AG04450 (cell line): ENCODE measurements at regions not wholly inside any gene's neighbourhood (a gene's known extent, or its start where the extent isn't known, plus 50 kb on each side); places are given as distances from the start of the nearest gene placed in this dataset.

ENCODE experiments used
- CTCF ChIA-PET: fragments of 300-600, 350-600 bp; formaldehyde crosslinking; extraction: SDS; loops from one replicate; lab custom pipeline; 2022; ENCODE audit warnings: antibody characterized with exemption, inconsistent platforms; lab: Charles Lee
- POLR2A ChIA-PET: fragments of 350-600 bp; formaldehyde crosslinking; extraction: SDS; loops from one replicate; lab custom pipeline; 2021; ENCODE audit warnings: antibody characterized with exemption, inconsistent platforms; lab: Yijun Ruan, JAX
- DNase-seq: peaks from one replicate; pipeline ENCODE4 v3.0.0-alpha.2; 2011; ENCODE audit warnings: low read depth, low spot score
- H3K27ac ChIP-seq: one replicate; pipeline ENCODE4 v1.5.1; 2012; ENCODE audit warnings: low read depth, low read length, control low read depth
- H3K27me3 ChIP-seq: one replicate; pipeline ENCODE4 v1.6.0; 2012; ENCODE audit warnings: low read length; ENCODE audit not compliant: control insufficient read depth, insufficient read depth
- H3K4me3 ChIP-seq: 2 replicates; pipeline ENCODE4 v1.5.1; 2011; ENCODE audit warnings: mild to moderate bottlenecking, low read depth, low read length, control low read depth
- H3K9me3 ChIP-seq: 2 replicates; pipeline ENCODE4 v1.5.1; 2012; ENCODE audit warnings: low read length; ENCODE audit not compliant: control insufficient read depth, insufficient read depth
- TF ChIP-seq, protein P1 (sequence below): IDR thresholded peaks from 2 replicates; pipeline ENCODE4 v1.5.1; 2011; ENCODE audit warnings: low read depth, low read length, control low read depth, inconsistent platforms

DNA sequence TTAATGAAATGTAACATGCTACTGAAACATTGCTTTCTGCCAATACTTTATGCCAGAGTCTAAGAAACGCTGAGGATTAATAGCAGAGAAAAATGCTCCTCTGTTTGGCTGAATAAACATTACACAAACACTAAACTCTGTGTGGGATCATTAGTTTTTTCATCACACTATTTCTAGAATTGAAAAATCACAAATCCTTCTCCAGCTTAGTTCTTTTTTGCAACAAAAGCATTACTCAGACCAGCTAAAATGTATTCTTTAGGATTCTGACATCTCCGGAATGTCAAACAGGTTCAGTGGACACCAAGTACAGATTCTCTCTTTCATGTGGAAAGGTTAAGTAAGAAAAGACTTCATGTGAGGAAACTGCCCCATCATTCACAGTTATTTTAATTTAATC is 226.9 kb downstream of the SIM1 start:
- ChIA-PET CTCF (no interaction called here), POLR2A (no interaction called here)
- no peak for DNase-seq
- Histone ChIP-seq H3K27me3 (no peaks in the 10 kb centered on the region), H3K4me3 (no peak overlapping the region), H3K9me3 (no peaks in the 10 kb centered on the region), H3K27ac (no peak overlapping the region)
- TF ChIP-seq, protein P1, sequence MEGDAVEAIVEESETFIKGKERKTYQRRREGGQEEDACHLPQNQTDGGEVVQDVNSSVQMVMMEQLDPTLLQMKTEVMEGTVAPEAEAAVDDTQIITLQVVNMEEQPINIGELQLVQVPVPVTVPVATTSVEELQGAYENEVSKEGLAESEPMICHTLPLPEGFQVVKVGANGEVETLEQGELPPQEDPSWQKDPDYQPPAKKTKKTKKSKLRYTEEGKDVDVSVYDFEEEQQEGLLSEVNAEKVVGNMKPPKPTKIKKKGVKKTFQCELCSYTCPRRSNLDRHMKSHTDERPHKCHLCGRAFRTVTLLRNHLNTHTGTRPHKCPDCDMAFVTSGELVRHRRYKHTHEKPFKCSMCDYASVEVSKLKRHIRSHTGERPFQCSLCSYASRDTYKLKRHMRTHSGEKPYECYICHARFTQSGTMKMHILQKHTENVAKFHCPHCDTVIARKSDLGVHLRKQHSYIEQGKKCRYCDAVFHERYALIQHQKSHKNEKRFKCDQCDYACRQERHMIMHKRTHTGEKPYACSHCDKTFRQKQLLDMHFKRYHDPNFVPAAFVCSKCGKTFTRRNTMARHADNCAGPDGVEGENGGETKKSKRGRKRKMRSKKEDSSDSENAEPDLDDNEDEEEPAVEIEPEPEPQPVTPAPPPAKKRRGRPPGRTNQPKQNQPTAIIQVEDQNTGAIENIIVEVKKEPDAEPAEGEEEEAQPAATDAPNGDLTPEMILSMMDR = no peak

DNA sequence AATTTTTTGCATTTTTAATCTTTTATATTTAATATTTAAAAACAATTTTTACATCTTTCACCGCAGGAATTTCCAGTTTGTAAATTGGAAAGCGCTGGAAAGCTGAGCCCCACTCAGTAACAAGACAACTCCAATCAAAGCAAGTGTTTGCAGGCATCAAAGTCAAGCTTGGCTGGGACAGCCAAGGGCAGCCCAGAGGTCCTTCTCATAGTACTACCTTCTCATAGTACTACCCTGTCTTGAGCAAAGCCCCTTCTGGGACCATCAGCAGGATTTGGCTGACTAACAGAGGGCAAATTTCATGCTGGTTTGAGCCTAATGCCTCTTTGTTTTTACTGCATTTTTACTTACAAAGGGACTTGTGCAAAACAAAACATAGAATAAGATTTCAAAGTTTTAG is 228.3 kb downstream of the SIM1 start:
- Histone ChIP-seq H3K4me3 (no peak overlapping the region), H3K27ac (no peak overlapping the region), H3K9me3 (no peaks in the 10 kb centered on the region), H3K27me3 (no peaks in the 10 kb centered on the region)
- DNase-seq = no peak
- ChIA-PET CTCF (no interaction called here), POLR2A (no interaction called here)
- TF ChIP-seq, protein P1 = no peak

DNA sequence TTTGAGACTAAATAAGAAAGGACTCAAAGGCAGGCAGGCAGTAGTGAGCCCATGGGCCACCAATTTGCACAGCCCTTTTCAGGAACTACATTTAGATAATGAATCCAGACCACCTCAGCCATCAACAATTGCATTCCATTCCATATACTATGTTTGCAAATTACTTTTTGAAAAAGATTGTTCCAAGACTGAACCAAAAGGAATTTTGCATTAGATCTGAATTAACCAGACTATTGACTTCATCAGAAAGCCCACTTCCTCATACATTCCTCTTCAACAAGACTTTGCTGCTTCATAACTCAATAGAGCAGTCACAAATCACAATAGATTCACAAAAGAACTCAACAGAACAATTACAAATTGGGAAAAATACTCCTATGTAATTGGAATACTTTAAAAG is 229.1 kb downstream of the SIM1 start:
- POLR2A ChIA-PET = no interaction called here
- TF ChIP-seq, protein P1 = no peak
- no peaks in the 10 kb centered on the region for H3K27me3 ChIP-seq
- no peaks in the 10 kb centered on the region for H3K9me3 ChIP-seq
- no peak overlapping the region for H3K4me3 ChIP-seq
- CTCF ChIA-PET = no interaction called here
- no peak overlapping the region for H3K27ac ChIP-seq
- no peak for DNase-seq

DNA sequence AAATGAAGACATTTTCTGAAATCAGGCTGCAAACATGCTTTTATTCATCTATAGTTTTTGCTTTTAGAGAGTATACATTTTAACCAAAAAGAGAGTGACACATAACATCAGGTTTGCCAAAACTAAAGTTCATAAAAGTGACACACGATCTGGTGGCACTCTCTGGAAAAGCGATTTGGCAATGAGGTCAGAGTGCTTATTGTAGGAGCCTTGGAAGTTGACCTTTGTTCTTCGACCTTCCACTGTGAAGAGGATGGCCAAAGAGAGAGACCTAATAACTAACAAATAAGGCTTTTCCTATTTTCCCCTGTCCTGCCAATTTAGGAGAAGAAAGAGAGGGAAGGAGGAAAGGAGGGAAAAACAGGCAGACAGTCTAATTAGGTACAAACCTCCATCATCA is 230.1 kb downstream of the SIM1 start:
- Histone ChIP-seq H3K27me3 (no peaks in the 10 kb centered on the region), H3K9me3 (no peaks in the 10 kb centered on the region), H3K27ac (no peak overlapping the region), H3K4me3 (no peak overlapping the region)
- DNase-seq = no peak
- ChIA-PET CTCF (no interaction called here), POLR2A (no interaction called here)
- TF ChIP-seq, protein P1 = no peak

DNA sequence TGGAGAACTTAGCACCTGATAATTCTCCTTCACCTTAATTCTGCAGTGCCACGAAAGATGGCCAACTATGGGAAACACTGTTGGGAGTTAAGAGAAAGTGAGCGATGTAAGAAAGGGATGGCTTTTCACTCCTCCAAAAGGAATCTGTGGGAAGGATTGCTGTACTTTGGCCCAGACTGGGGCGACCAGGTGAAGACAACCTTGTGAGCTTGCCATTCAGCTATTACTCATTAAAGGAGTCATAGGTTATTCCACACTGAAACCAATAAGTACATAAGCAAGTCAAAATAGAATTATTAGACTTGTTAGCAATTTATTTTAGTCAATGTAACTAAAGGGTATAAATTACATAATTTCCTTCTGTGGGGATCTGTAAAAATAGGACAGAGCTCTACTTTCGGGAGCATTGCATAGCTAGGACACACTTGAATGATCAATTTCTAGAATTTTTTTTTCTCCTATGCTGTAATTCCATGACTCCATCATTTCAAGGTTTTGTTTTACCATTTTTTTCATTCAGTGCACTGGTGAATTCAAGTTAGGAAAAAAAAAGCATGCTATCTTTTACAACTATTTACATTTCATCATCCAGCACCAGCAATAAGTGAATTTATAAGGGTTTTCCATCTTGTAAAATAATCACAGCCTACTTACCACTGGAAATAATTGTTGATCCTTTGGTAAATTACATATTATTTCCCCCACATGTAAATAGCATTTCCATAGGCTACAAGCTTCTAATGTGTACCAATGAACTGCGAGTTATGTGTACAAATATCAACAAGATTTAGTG is 231.7 kb downstream of the SIM1 start:
- DNase-seq = no peak
- Histone ChIP-seq H3K27me3 (no peaks in the 10 kb centered on the region), H3K4me3 (no peak overlapping the region), H3K9me3 (no peaks in the 10 kb centered on the region), H3K27ac (no peak overlapping the region)
- ChIA-PET POLR2A (no interaction called here), CTCF (no interaction called here)
- TF ChIP-seq, protein P1 = no peak
